ENCODE measurements at regions not wholly inside any gene's neighbourhood (a gene's known extent, or its start where the extent isn't known, plus 50 kb on each side); places are given as distances from the start of the nearest gene placed in this dataset.

DNA sequence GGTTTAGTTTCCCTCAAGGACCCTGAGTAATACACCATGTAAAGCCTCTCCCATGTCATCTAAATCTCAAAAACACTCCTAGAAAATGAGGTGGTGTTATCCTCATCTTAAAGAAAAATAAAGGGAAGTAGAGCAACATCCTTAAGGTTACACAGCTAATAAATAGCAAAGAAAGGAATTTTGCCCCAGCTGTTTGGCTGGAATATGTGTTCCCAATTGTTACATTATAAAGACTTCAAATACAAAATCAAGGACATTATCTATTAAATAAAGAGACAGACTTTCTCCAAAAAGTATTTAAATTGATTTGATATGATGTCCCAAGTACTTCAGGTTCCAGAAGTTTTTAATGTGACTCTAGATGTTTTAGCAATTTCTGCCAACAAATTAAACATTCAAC, 57.9 kb upstream of the IL15 start:
- no peak for TF ChIP-seq POLR2AphosphoS5 (IDR thresholded peaks at IDR 0.05)
- TF ChIP-seq, protein P1, sequence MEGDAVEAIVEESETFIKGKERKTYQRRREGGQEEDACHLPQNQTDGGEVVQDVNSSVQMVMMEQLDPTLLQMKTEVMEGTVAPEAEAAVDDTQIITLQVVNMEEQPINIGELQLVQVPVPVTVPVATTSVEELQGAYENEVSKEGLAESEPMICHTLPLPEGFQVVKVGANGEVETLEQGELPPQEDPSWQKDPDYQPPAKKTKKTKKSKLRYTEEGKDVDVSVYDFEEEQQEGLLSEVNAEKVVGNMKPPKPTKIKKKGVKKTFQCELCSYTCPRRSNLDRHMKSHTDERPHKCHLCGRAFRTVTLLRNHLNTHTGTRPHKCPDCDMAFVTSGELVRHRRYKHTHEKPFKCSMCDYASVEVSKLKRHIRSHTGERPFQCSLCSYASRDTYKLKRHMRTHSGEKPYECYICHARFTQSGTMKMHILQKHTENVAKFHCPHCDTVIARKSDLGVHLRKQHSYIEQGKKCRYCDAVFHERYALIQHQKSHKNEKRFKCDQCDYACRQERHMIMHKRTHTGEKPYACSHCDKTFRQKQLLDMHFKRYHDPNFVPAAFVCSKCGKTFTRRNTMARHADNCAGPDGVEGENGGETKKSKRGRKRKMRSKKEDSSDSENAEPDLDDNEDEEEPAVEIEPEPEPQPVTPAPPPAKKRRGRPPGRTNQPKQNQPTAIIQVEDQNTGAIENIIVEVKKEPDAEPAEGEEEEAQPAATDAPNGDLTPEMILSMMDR (IDR thresholded peaks at IDR 0.05) = no peak
- TF ChIP-seq POLR2A (IDR thresholded peaks at IDR 0.05) = no peak
- TF ChIP-seq EP300 (IDR thresholded peaks at IDR 0.05; ENCODE audit: low read depth) = no peak
